ENCODE measurements at regions not wholly inside any gene's neighbourhood (a gene's known extent, or its start where the extent isn't known, plus 50 kb on each side); places are given as distances from the start of the nearest gene placed in this dataset.

- TF ChIP-seq CTCF (IDR thresholded peaks at IDR 0.05) (no peak), POLR2AphosphoS5 (IDR thresholded peaks at IDR 0.05) (no peak), POLR2A (IDR thresholded peaks at IDR 0.05) (no peak)
Measured at GRCh38 chr2:176910828-176911227, 301.8 kb upstream of the HNRNPA3 start.

Data from stomach (tissue), 4 donors.